MM.1S (cell line): ENCODE measurements at regions not wholly inside any gene's neighbourhood (a gene's known extent, or its start where the extent isn't known, plus 50 kb on each side); places are given as distances from the start of the nearest gene placed in this dataset.

Source experiments
- EZH2phosphoT487 ChIP-seq: fragments of 300-600 bp; sonication (generic); IDR thresholded peaks from 2 replicates; pipeline ENCODE4 v1.6.1; 2018; ENCODE audit warnings: antibody characterized with exemption, low read length
- TF ChIP-seq, protein P1 (sequence below): fragments of 300-600 bp; sonication (generic); IDR thresholded peaks from 2 replicates; pipeline ENCODE4 v1.5.1; 2016; ENCODE audit warnings: antibody characterized with exemption, low read length, mixed read lengths

DNA sequence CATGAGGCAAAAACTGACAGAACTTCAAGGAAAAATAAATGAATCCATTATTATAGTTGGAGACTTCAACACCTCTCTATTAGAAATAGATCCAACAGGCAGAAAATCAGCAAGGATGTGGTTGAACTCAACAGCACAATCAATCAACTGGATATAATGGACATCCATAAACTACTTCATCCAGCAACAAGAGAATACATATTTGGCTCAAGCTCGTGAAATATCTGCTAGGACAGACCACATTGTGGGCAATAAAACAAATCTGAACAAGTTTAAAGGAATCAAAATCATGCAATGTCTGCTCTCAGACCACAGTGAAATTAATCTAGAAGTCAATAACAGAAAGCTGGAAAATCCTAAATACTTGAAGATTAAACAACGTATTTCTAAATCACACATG is 362.6 kb downstream of the CD109 start:
- TF ChIP-seq, protein P1, sequence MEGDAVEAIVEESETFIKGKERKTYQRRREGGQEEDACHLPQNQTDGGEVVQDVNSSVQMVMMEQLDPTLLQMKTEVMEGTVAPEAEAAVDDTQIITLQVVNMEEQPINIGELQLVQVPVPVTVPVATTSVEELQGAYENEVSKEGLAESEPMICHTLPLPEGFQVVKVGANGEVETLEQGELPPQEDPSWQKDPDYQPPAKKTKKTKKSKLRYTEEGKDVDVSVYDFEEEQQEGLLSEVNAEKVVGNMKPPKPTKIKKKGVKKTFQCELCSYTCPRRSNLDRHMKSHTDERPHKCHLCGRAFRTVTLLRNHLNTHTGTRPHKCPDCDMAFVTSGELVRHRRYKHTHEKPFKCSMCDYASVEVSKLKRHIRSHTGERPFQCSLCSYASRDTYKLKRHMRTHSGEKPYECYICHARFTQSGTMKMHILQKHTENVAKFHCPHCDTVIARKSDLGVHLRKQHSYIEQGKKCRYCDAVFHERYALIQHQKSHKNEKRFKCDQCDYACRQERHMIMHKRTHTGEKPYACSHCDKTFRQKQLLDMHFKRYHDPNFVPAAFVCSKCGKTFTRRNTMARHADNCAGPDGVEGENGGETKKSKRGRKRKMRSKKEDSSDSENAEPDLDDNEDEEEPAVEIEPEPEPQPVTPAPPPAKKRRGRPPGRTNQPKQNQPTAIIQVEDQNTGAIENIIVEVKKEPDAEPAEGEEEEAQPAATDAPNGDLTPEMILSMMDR, result no peak
- TF ChIP-seq EZH2phosphoT487, result no peak
